SK-N-SH treated with all-trans-retinoic acid at 6 μM for 48 hours (cell line): ENCODE measurements at regions not wholly inside any gene's neighbourhood (a gene's known extent, or its start where the extent isn't known, plus 50 kb on each side); places are given as distances from the start of the nearest gene placed in this dataset.
"Not testable (repeated sequence)": the region's sequence is repeated elsewhere in the genome, so short reads cannot be mapped to it uniquely, and the experiment has no call there.

ENCODE experiments used
- ATAC-seq: fragments of 200-7000 bp; cut with Tn5 transposase; 3 replicates; pipeline ENCODE4 v1.9.1; 2020; ENCODE audit warnings: mild to moderate bottlenecking, moderate library complexity
- ARNTL ChIP-seq: fragments of 450-650 bp; formaldehyde crosslinking; IDR thresholded peaks from 2 replicates; pipeline ENCODE4 v1.5.0; 2020; ENCODE audit warnings: low read depth, mild to moderate bottlenecking, moderate library complexity, borderline replicate concordance
- BACH2 ChIP-seq: fragments of 250-450 bp; sonication (Bioruptor Pico); IDR thresholded peaks from 2 replicates; pipeline ENCODE4 v1.9.0; 2021; ENCODE audit warnings: mild to moderate bottlenecking, borderline replicate concordance
- CSDC2 ChIP-seq: fragments of 250-450 bp; sonication (Bioruptor Pico); IDR thresholded peaks from 2 replicates; pipeline ENCODE4 v1.5.0; 2020; ENCODE audit warnings: mild to moderate bottlenecking, moderate library complexity
- CSRNP3 ChIP-seq: fragments of 250-450 bp; sonication (Bioruptor Pico); IDR thresholded peaks from 2 replicates; pipeline ENCODE4 v1.5.1; 2021; ENCODE audit warnings: mild to moderate bottlenecking, moderate library complexity
- GLIS3 ChIP-seq: fragments of 250-450 bp; sonication (Bioruptor Pico); IDR thresholded peaks from 2 replicates; pipeline ENCODE4 v1.5.0; 2020; ENCODE audit warnings: mild to moderate bottlenecking, moderate library complexity
- OSR1 ChIP-seq: fragments of 250-450 bp; sonication (Bioruptor Pico); IDR thresholded peaks from 2 replicates; pipeline ENCODE4 v1.8.0; 2022; ENCODE audit warnings: moderate library complexity, mild to moderate bottlenecking, inconsistent platforms
- PATZ1 ChIP-seq: fragments of 250-450 bp; sonication (Bioruptor Pico); IDR thresholded peaks from 2 replicates; pipeline ENCODE4 v1.8.0; 2020; ENCODE audit warnings: mild to moderate bottlenecking, moderate library complexity, borderline replicate concordance
- PPARA ChIP-seq: fragments of 250-450 bp; sonication (Bioruptor Pico); IDR thresholded peaks from 2 replicates; pipeline ENCODE4 v1.5.0; 2020; ENCODE audit warnings: mild to moderate bottlenecking, borderline replicate concordance
- RARB ChIP-seq: fragments of 250-450 bp; sonication (Bioruptor Pico); IDR thresholded peaks from 2 replicates; pipeline ENCODE4 v1.8.0; 2021; ENCODE audit warnings: mild to moderate bottlenecking, moderate library complexity
- SNAI2 ChIP-seq: fragments of 250-450 bp; sonication (Bioruptor Pico); IDR thresholded peaks from 2 replicates; pipeline ENCODE4 v1.5.0; 2020; ENCODE audit warnings: mild to moderate bottlenecking, moderate library complexity
- TCF4 ChIP-seq: fragments of 250-450 bp; sonication (Bioruptor Pico); IDR thresholded peaks from 2 replicates; pipeline ENCODE4 v1.8.0; 2021; ENCODE audit warnings: mild to moderate bottlenecking, moderate library complexity, borderline replicate concordance
- TOX ChIP-seq: fragments of 250-450 bp; sonication (Bioruptor Pico); IDR thresholded peaks from 2 replicates; pipeline ENCODE4 v1.8.0; 2021; ENCODE audit warnings: mild to moderate bottlenecking, moderate library complexity, borderline replicate concordance
- ZC3H10 ChIP-seq: fragments of 250-450 bp; sonication (Bioruptor Pico); IDR thresholded peaks from 2 replicates; pipeline ENCODE4 v1.5.1; 2021; ENCODE audit warnings: mild to moderate bottlenecking, moderate library complexity
- ZFP3 ChIP-seq: fragments of 250-450 bp; sonication (Bioruptor Pico); IDR thresholded peaks from 2 replicates; pipeline ENCODE4 v1.5.0; 2020; ENCODE audit warnings: mild to moderate bottlenecking, moderate library complexity
- ZNF565 ChIP-seq: fragments of 450-650 bp; formaldehyde crosslinking; conservative IDR thresholded peaks from 2 replicates; pipeline ENCODE4 v1.5.0; 2020; ENCODE audit warnings: low read depth, mild to moderate bottlenecking, moderate library complexity
- ZNF70 ChIP-seq: fragments of 450-650 bp; formaldehyde crosslinking; IDR thresholded peaks from 2 replicates; pipeline ENCODE4 v1.5.0; 2020; ENCODE audit warnings: mild to moderate bottlenecking, moderate library complexity
- ZNF8 ChIP-seq: fragments of 450-650 bp; formaldehyde crosslinking; IDR thresholded peaks from 2 replicates; pipeline ENCODE4 v1.5.0; 2020; ENCODE audit warnings: mild to moderate bottlenecking, moderate library complexity
- TF ChIP-seq, protein P1 (sequence below): fragments of 250-450 bp; sonication (Bioruptor Pico); IDR thresholded peaks from 2 replicates; pipeline ENCODE4 v1.8.0; 2021; ENCODE audit warnings: low read depth, mild to moderate bottlenecking, moderate library complexity, borderline replicate concordance
- TF ChIP-seq, protein P2 (sequence below): fragments of 250-450 bp; sonication (Bioruptor Pico); IDR thresholded peaks from 2 replicates; pipeline ENCODE4 v1.5.1; 2020; ENCODE audit warnings: low read depth, mild to moderate bottlenecking, moderate library complexity
- TF ChIP-seq, protein P3 (sequence below): fragments of 250-450 bp; sonication (Bioruptor Pico); IDR thresholded peaks from 2 replicates; pipeline ENCODE4 v1.5.0; 2020; ENCODE audit warnings: mild to moderate bottlenecking, moderate library complexity

GRCh38 chr2:103196802-103197201 lies 435.0 kb downstream of the TMEM182 start:
- no peak for TF ChIP-seq GLIS3 (CRISPR knock-in tag)
- no peak for TF ChIP-seq OSR1 (CRISPR knock-in tag)
- TF ChIP-seq BACH2 (CRISPR knock-in tag) = no peak
- TF ChIP-seq ZNF565 (CRISPR knock-in tag) = no peak
- TF ChIP-seq CSRNP3 (CRISPR knock-in tag) = no peak
- ATAC-seq = no peak

- ATAC-seq = not testable (repeated sequence)
Observed at GRCh38 chr2:103200774-103201173, 438.9 kb downstream of the TMEM182 start.

DNA sequence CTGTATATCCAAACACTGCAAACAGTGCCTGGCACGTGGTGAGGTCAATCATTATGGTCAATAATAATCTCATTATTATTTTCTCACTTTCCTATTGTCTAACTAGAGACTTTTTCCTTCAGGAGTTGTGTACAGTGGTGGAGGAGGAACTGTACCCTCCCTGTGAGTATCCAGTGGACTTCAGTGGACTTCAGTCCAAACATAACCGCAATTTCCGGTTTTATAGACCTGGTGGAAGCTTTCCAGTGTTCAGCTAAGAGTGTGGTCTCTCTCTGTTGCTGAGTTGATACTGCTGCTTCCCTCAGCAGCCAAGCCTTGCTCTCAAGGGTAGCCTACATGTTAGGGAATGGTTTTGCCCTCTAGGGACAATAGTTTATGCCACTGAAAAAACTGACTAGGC lies 447.1 kb downstream of the TMEM182 start:
- ATAC-seq = no peak
- TF ChIP-seq ZC3H10 (CRISPR knock-in tag) (no peak), TOX (CRISPR knock-in tag) (no peak), PPARA (no peak), CSDC2 (CRISPR knock-in tag) (no peak), OSR1 (CRISPR knock-in tag) (no peak), ZFP3 (CRISPR knock-in tag) (no peak), RARB (CRISPR knock-in tag) (no peak), BACH2 (CRISPR knock-in tag) (no peak), ARNTL (CRISPR knock-in tag) (no peak), TCF4 (CRISPR knock-in tag) (no peak), PATZ1 (no peak), ZNF565 (CRISPR knock-in tag) (no peak), ZNF8 (CRISPR knock-in tag) (no peak), ZNF70 (CRISPR knock-in tag) (no peak)
- TF ChIP-seq, protein P1, sequence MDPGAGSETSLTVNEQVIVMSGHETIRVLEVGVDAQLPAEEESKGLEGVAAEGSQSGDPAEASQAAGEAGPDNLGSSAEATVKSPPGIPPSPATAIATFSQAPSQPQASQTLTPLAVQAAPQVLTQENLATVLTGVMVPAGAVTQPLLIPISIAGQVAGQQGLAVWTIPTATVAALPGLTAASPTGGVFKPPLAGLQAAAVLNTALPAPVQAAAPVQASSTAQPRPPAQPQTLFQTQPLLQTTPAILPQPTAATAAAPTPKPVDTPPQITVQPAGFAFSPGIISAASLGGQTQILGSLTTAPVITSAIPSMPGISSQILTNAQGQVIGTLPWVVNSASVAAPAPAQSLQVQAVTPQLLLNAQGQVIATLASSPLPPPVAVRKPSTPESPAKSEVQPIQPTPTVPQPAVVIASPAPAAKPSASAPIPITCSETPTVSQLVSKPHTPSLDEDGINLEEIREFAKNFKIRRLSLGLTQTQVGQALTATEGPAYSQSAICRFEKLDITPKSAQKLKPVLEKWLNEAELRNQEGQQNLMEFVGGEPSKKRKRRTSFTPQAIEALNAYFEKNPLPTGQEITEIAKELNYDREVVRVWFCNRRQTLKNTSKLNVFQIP (CRISPR knock-in tag) = no peak
- TF ChIP-seq, protein P2, sequence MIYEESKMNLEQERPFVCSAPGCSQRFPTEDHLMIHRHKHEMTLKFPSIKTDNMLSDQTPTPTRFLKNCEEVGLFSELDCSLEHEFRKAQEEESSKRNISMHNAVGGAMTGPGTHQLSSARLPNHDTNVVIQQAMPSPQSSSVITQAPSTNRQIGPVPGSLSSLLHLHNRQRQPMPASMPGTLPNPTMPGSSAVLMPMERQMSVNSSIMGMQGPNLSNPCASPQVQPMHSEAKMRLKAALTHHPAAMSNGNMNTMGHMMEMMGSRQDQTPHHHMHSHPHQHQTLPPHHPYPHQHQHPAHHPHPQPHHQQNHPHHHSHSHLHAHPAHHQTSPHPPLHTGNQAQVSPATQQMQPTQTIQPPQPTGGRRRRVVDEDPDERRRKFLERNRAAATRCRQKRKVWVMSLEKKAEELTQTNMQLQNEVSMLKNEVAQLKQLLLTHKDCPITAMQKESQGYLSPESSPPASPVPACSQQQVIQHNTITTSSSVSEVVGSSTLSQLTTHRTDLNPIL (CRISPR knock-in tag) = no peak

DNA sequence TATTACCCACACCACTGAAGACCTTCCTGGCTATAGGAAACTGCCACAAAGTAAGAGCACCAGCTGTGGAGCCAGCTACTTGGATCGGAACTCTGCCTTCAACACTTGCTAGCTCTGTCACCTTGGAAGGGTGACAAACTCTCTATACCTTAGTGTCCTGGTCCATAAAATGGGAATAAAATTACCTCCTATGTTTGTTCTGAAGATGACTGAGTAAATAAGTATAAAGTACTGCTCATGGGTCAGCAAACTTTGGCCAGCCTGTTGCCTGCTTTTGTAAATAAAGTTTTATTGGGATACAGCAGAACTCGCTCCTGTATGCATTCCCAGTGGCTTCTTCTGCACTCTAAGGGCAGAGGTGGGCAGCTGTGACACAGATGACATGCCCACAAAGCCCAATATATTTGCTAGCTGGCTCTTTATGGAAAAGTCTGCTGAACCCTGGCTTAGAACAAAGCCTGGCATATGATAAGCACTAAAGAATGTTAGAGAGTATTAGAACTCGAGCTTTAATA lies 451.3 kb downstream of the TMEM182 start:
- no peak for ATAC-seq
- TF ChIP-seq PATZ1 (no peak), ARNTL (CRISPR knock-in tag) (no peak), SNAI2 (CRISPR knock-in tag) (no peak), ZC3H10 (CRISPR knock-in tag) (no peak), OSR1 (CRISPR knock-in tag) (no peak), RARB (CRISPR knock-in tag) (no peak), CSRNP3 (CRISPR knock-in tag) (no peak), ZFP3 (CRISPR knock-in tag) (no peak), ZNF8 (CRISPR knock-in tag) (no peak), BACH2 (CRISPR knock-in tag) (no peak), TCF4 (CRISPR knock-in tag) (no peak), ZNF565 (CRISPR knock-in tag) (no peak), CSDC2 (CRISPR knock-in tag) (no peak)
- TF ChIP-seq, protein P1 (CRISPR knock-in tag) = no peak
- TF ChIP-seq, protein P3, sequence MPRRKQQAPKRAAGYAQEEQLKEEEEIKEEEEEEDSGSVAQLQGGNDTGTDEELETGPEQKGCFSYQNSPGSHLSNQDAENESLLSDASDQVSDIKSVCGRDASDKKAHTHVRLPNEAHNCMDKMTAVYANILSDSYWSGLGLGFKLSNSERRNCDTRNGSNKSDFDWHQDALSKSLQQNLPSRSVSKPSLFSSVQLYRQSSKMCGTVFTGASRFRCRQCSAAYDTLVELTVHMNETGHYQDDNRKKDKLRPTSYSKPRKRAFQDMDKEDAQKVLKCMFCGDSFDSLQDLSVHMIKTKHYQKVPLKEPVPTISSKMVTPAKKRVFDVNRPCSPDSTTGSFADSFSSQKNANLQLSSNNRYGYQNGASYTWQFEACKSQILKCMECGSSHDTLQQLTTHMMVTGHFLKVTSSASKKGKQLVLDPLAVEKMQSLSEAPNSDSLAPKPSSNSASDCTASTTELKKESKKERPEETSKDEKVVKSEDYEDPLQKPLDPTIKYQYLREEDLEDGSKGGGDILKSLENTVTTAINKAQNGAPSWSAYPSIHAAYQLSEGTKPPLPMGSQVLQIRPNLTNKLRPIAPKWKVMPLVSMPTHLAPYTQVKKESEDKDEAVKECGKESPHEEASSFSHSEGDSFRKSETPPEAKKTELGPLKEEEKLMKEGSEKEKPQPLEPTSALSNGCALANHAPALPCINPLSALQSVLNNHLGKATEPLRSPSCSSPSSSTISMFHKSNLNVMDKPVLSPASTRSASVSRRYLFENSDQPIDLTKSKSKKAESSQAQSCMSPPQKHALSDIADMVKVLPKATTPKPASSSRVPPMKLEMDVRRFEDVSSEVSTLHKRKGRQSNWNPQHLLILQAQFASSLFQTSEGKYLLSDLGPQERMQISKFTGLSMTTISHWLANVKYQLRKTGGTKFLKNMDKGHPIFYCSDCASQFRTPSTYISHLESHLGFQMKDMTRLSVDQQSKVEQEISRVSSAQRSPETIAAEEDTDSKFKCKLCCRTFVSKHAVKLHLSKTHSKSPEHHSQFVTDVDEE (CRISPR knock-in tag) = no peak
- TF ChIP-seq, all 23 proteins: peak for 0
